Breast epithelium (tissue), 4 donors: ENCODE measurements at regions not wholly inside any gene's neighbourhood (a gene's known extent, or its start where the extent isn't known, plus 50 kb on each side); places are given as distances from the start of the nearest gene placed in this dataset.

ENCODE experiments used
- DNase-seq, 2 donors: peaks; one replicate each; pipeline ENCODE4 v3.0.0-alpha.2; 2019; ENCODE audit warnings: low spot score in 2 of 2
- H3K27ac ChIP-seq, 2 donors: fragments of 200-600 bp; sonication (generic) in 1 of 2; one replicate each; pipeline ENCODE4 v1.5.1; 2016 to 2019; ENCODE audit warnings: mild to moderate bottlenecking in 1 of 2
- H3K27me3 ChIP-seq, 2 donors: fragments of 200-600 bp; sonication (generic) in 1 of 2; one replicate each; pipeline versions ENCODE4 v1.5.1 to v1.6.0; 2017 to 2019; ENCODE audit warnings: control low read depth in 1 of 2, mild to moderate bottlenecking in 1 of 2
- H3K36me3 ChIP-seq: fragments of 200-600 bp; one replicate; pipeline ENCODE4 v1.5.1; 2019
- H3K4me1 ChIP-seq, 2 donors: fragments of 200-600 bp; sonication (generic); one replicate each; pipeline ENCODE4 v1.5.1; 2016 to 2019; ENCODE audit warnings: control low read depth in 1 of 2
- H3K4me3 ChIP-seq, 3 donors: fragments of 200-600 bp; sonication (generic); 1 replicate in 2 of 3; 2 replicates in 1 of 3; pipeline ENCODE4 v1.5.1; 2016 to 2019; ENCODE audit warnings: mild to moderate bottlenecking in 3 of 3, moderate library complexity in 2 of 3
- H3K9me3 ChIP-seq, 2 donors: fragments of 200-600 bp; sonication (generic) in 1 of 2; one replicate each; pipeline ENCODE4 v1.5.1; 2016 to 2019; ENCODE audit warnings: control low read depth in 1 of 2
- CTCF ChIP-seq, 3 donors: fragments of 450-650 bp; IDR thresholded peaks; one replicate each; pipeline ENCODE4 v1.5.1; 2016 to 2017; ENCODE audit warnings: antibody characterized with exemption in 3 of 3, mild to moderate bottlenecking in 3 of 3, moderate library complexity in 3 of 3
- POLR2A ChIP-seq: fragments of 450-650 bp; IDR thresholded peaks from one replicate; pipeline ENCODE4 v1.6.1; 2016; ENCODE audit warnings: antibody characterized with exemption, mild to moderate bottlenecking, moderate library complexity
- POLR2AphosphoS5 ChIP-seq, 3 donors: sonication (generic); formaldehyde crosslinking; IDR thresholded peaks; one replicate each; pipeline ENCODE4 v1.6.1; 2017; ENCODE audit warnings: antibody characterized with exemption in 3 of 3
- intact Hi-C: fragments of 100-400 bp; cut with DNase I; formaldehyde crosslinking; loops from one replicate; pipeline ENCODE4 v1.15.1; 2023; ENCODE audit warnings: low total_unique reads

- TF ChIP-seq CTCF (IDR thresholded peaks at IDR 0.05) (no peak), POLR2AphosphoS5 (IDR thresholded peaks at IDR 0.05) (no peak), POLR2A (no peak)
- no peaks in the 10 kb centered on the region for H3K27me3 ChIP-seq
- H3K36me3 ChIP-seq = no peaks in the 10 kb centered on the region
- intact Hi-C loops = no loop called here
- no peak overlapping the region for H3K27ac ChIP-seq
- H3K9me3 ChIP-seq = no peaks in the 10 kb centered on the region
- no peak for DNase-seq
- no peaks in the 10 kb centered on the region for H3K4me1 ChIP-seq
- H3K4me3 ChIP-seq = no peak overlapping the region
Observed at GRCh38 chr15:91517491-91518200, 335.9 kb upstream of the SLCO3A1 start.

GRCh38 chr15:91520850-91521249 is 332.7 kb upstream of the SLCO3A1 start:
- TF ChIP-seq CTCF (IDR thresholded peaks at IDR 0.05) = no peak
- no peaks in the 10 kb centered on the region for H3K36me3 ChIP-seq

DNA sequence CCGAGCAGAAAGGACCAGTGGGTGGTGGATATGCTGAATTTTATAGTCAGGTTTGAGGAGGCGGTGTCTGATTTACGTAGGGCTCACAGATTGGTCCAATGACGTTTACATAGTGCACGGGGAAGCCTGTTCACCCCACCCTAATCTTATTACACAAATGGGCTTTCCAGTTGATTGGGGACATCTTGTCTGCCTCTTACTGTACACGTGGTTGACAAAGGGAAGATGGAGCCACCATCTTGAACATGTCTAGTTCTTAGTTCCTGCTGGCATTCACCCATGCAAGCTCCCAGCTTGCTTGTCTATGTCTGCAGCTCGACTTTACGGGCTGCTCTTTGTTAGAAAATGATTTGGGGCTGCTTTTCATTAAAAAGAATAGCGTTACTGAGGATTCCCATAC is 332.0 kb upstream of the SLCO3A1 start:
- Histone ChIP-seq H3K27me3 (peaks cover 0 to 1% of the 10 kb centered on the region in 2 donors), H3K4me3 (no peak overlapping the region), H3K36me3 (no peaks in the 10 kb centered on the region), H3K9me3 (no peaks in the 10 kb centered on the region), H3K4me1 (no peaks in the 10 kb centered on the region), H3K27ac (no peak overlapping the region)
- intact Hi-C loops = no loop called here
- TF ChIP-seq POLR2A (no peak), CTCF (IDR thresholded peaks at IDR 0.05) (no peak), POLR2AphosphoS5 (IDR thresholded peaks at IDR 0.05) (no peak)
- DNase-seq = no peak

More at GRCh38 chr15:91520850-91521249, 332.7 kb upstream of the SLCO3A1 start:
- Histone ChIP-seq H3K27me3 (no peaks in the 10 kb centered on the region), H3K4me1 (no peaks in the 10 kb centered on the region), H3K4me3 (no peak overlapping the region), H3K9me3 (no peaks in the 10 kb centered on the region), H3K27ac (no peak overlapping the region)
- intact Hi-C loops = no loop called here
- DNase-seq = no peak

- H3K4me1 ChIP-seq = no peaks in the 10 kb centered on the region
- no peak overlapping the region for H3K4me3 ChIP-seq
- no peak for TF ChIP-seq CTCF (IDR thresholded peaks at IDR 0.05)
- TF ChIP-seq POLR2AphosphoS5 (IDR thresholded peaks at IDR 0.05) = no peak
- no peak for TF ChIP-seq POLR2A
- no peak for DNase-seq
- H3K36me3 ChIP-seq = no peaks in the 10 kb centered on the region
- H3K9me3 ChIP-seq = no peaks in the 10 kb centered on the region
- H3K27me3 ChIP-seq = peaks cover 0 to 4% of the 10 kb centered on the region in 2 donors
- no peak overlapping the region for H3K27ac ChIP-seq
- intact Hi-C loops = no loop called here
Observed at GRCh38 chr15:91521996-91522395, 331.5 kb upstream of the SLCO3A1 start.

DNA sequence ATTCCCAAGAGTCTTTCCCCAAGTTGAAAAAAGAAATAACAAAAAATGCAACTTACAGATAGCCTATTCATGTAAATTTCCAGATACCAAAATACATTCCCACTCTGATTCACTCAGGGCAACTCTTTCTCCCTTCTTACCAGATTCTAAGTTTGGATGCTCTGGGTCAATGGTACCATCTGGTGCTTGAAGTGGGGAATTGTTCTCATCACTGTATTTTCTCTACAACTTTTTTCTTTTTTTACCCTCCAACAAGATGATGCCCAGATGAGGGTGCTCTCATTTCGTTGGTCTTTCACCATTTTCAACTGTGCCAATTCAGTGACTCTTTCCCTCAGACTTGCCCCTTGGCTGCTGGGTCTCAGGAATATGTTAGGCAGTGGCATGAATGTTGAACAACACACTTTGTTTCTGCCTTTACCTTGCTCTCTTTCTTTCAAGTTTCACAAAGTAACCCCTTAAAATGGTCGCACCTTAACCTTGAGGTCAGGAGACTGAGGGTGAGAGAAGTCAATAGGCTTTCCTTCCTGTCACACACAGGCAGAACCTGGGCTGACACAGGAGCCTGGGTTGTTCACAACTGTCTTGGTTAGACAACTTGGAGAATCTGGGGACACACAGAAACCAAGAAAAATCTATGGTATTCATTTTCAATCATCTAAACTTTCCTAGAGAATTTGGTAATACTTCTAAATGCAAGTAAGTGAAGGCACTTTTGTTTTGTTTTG is 330.7 kb upstream of the SLCO3A1 start:
- H3K4me3 ChIP-seq = no peak overlapping the region
- no peaks in the 10 kb centered on the region for H3K36me3 ChIP-seq
- intact Hi-C loops = no loop called here
- no peak overlapping the region for H3K27ac ChIP-seq
- no peaks in the 10 kb centered on the region for H3K9me3 ChIP-seq
- TF ChIP-seq POLR2A = no peak
- peak in 2 of 3 donors; percentile 17 to 32 for TF ChIP-seq CTCF (IDR thresholded peaks at IDR 0.05)
- TF ChIP-seq POLR2AphosphoS5 (IDR thresholded peaks at IDR 0.05) = no peak
- DNase-seq = no peak
- H3K4me1 ChIP-seq = no peaks in the 10 kb centered on the region
- peaks cover 0 to 4% of the 10 kb centered on the region in 2 donors for H3K27me3 ChIP-seq
